HG03432 (cell line): ENCODE measurements at regions not wholly inside any gene's neighbourhood (a gene's known extent, or its start where the extent isn't known, plus 50 kb on each side); places are given as distances from the start of the nearest gene placed in this dataset.
"Not testable (repeated sequence)": the region's sequence is repeated elsewhere in the genome, so short reads cannot be mapped to it uniquely, and the experiment has no call there.

Experiments
- ATAC-seq: cut with Tn5 transposase; IDR thresholded peaks from one replicate; pipeline ENCODE4 v1.9.1; 2021; ENCODE audit warnings: mild to moderate bottlenecking, moderate library complexity; ENCODE audit not compliant: unreplicated experiment

DNA sequence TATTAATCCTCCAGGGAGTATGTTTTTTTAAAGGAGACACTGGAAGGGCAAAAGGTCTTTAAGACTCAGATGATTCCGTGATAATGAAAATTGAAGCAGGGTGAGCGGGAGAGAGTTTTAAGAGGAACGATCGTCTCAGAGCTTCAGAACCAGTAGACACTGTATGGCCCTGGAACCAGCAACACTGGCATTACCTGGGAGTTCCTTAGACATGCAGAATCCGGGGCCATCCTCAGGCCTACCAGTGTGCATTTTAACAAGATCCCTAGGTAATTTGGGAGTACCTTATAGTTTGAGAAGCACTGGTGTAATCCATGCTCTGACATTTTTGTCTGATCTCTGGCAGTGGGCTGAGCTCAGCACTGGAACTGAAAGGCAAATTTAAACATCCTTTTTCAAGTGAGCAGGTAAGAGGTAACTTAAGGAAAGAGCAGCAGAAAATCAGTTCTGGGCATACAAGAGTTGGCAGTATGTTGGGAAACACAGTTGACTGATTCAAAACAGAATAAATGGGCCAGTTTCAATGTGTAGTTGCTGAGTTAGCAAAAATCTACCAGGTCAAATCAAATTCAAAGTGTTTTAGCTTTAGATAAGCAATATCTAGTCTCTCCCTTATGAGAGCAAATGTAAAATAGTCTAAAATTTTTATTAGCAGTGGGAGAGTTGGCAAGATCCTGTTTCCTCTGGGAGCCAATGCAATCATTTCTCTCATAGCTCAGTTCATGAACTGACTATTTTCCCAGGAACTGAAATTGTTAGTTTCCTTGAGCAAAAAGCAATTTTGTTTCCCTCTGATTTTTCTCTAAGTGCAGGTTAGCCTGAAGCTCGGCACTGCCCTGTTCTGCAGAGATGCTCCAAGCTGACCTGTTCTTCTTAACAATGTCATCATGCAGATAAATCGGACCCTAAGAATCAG lies 97.2 kb upstream of the ELMO1 start:
- no peak for ATAC-seq

GRCh38 chr7:37546677-37547076 lies 98.0 kb upstream of the ELMO1 start:
- ATAC-seq: no peak

DNA sequence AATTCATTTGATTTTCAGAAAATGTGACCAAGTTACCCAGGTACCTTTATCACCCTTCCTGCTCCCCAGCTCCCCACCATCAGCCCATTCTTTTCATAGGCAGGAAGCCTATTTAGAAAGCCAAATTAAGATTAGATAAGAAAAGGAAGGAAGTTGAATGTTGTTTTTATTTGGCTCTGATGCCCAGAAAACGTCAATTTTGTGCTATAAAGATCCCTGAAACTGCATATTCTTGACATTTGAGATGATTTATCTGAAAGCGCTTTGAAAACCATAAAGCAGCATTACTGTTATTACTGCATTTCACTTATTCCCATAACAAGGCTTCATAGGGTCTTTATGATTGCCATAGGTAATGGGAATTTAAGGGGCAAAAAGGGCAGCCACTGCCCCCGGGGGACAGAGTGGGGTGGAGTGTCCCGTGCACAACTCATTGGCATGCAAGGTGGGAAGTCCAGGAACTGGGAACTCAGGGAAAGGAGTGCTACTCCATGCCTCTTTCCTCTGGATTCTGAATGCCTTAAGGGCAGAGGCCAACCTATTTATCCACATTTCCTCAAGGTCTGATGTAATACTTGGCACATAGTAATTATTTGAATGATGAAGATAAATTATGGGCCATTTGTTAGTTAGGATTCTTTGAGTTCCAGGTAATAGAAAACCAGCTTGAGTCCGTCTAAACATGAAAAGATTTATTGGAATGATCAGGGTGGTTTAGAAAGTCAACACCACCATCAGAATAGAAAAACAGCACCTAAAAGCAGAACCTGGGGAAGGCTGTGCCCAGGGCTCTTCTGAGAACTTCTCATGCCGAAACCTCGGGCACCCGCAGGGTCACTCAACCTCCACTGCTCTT lies 100.6 kb upstream of the ELMO1 start:
- ATAC-seq: no peak

GRCh38 chr7:37550426-37550825 lies 101.8 kb upstream of the ELMO1 start:
- ATAC-seq: no peak

GRCh38 chr7:37550872-37551271 lies 102.2 kb upstream of the ELMO1 start:
- ATAC-seq: no peak

DNA sequence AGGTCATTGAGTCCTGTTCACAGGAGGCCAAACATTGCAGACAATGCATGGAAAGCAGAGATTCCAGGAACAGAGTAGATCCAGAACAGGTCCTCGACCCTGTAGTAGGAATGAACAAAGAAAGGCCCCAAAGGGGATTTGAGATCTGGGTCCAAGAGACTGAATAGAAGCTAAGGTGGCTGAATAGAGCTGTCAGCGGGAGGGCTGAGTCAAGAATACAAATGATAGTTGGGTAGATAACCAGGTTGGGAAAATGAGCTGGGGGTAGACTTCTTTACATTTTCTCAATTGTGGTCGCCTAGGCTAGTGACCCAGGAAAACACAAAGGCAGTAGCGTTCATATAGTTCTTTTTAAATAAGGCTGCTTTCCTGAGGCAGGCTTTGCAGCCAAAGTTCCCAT lies 103.4 kb upstream of the ELMO1 start:
- ATAC-seq: no peak

- not testable (repeated sequence) for ATAC-seq
Observed at GRCh38 chr7:37552439-37552838, 103.8 kb upstream of the ELMO1 start.

DNA sequence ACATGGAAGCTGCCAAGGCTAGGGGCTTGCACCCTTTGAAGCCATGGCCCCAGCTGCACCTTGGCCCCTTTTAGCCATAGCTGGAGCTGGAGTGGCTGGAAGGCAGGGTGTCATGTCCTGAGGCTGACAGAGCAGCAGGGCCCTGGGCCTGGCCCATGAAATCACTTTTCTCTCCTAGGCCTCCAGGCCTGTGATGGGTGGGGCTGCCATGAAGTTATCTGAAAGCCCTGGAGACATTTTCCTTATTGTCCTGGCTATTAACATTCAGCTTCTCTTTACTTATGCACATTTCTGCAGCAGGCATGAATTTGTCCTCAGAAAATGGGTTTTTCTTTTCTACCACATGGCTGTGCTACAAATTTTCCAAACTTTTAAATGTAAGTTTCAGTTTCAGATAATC lies 106.9 kb upstream of the ELMO1 start:
- ATAC-seq: no peak

DNA sequence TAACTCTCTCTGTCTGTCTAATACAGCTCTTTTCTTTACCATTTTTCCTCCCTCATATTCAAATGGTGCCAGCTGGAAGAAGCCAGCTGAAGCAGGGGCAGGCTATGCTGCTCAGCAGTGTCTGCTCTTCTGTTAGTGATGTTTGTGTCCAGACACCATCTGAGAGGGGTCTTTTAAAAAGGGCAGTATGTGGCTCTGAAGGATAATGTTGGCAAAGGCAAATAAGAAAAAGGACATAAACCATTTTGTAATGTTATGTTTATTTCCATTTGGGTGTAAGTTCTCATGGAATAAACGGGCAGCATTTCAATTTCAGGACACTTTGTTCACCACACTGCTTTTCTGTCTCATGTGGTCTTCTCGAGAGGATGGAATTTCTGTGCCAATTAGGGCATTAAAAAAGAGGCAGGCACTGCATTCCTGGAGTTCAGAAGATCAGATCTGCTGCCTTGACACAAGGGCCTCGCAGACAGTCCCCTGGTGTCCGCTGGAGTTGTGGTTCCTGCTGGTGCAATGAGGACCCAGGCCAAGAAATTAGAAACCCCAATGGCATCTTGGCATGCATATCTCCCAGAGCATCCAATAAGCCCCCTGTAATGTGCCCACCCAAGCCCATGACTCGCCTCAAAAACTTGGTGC lies 109.0 kb upstream of the ELMO1 start:
- ATAC-seq: no peak

DNA sequence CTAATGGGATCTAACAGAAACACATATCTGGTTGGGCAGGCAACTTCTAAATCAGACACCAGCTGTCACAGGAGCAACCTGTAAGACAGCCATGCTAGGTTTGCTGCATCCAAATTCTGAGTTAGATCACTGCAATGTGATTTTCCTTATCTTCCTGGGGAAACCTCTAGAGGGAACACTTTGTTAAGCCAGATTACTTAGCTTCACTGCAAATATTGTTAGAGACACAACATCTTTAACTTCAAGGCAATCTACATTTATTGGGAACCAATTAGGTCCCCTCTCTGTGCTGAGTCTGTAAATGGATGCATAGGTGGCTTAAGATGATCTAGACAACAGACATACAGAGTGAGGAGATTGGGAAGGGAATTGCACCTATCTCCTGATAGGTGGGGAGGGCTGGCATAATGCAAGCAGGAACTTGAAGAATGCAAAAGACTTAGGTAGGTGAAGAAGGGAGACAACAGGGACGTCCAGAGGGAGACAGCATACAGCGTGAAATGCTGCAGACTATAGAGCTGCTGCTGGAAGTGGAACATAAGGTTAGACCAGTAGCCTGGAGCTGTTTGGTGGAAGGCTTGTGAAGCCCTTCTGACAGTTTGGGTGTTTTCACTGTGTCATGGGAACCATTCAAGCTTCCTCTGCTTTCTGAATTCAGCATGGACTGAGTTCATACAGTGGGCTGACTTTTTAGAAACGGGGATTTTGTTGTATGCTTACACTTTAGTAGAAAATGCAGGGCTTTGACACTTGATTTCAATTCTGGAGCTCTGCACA lies 109.8 kb upstream of the ELMO1 start:
- no peak for ATAC-seq

DNA sequence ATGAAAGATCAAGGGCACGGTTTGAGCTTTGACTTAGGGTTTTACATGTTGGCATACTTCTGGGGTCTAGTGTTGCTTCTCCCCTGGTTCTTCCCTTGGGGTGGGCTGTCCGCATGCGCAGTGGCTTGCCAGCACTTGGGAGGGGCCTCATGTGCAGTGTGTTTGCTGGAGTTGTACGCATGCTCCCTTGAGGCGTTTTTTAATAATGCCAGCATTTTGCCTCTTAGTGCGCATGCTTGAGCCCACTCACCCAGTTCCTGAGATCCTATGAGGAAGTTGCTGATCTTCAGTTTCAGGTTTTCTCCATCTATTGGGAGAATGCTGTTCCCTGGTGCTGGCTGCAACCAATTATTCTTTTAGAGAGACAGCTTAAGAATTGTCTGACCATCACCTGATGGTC lies 113.4 kb upstream of the GPR141 start:
- no peak for ATAC-seq

DNA sequence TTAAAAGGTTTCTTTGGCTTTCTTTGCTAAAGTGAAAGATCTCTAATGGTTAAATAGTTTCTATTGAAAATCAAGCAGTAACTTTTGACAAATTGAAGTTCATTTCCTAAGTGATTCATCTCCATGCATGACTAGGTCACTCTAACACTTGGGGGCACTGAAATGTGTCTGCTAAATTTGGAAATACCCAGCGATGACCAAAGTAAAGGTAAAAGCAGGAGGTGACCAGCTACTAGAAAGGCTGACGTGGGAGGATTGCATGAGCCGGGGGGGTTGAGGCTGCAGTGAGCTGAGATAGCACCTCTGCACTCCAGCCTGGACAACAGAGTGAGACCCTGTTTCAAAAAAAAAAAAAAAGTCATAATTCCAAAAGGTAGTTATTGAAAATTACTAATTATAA lies 111.8 kb upstream of the GPR141 start:
- peak; percentile 52 for ATAC-seq

DNA sequence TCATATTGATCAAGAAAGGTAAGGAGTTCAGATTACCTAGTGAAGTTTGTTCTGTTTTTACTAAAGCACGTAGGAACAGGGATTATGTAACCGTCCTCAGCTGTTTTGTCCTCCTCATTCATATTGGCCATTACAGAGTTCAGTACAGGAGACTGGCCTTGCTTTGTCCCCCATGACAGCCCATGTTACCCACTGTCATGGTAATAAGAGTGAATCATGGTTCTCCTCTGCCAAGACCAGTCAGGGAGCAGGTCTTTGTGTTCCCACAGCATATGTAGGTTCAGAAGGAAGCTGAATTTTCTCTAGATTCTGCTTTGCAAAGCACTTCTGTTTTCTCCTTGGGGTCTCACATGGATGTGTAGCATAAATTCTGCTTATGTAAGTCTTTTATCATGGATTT lies 106.2 kb upstream of the GPR141 start:
- no peak for ATAC-seq

- ATAC-seq: no peak
Observed at GRCh38 chr7:37577901-37578300, 105.7 kb upstream of the GPR141 start.

DNA sequence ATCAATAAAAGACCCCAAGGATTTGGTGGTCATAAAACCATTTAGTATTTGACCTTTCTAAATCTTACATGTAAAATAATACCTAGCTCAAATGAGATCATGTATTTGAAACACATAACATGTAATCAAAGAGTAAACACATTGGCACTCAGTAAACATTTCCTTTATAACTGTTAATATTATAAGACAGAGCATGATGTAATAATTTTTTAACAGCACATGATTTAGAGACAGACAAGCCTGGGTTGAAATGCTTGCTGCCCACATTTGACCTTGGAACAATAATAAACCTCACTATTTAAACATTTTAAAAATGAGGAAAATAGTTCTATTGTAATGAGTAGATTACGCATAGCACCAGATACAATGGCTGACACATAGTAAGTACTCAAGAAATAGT lies 105.2 kb upstream of the GPR141 start:
- no peak for ATAC-seq

- ATAC-seq: no peak
Observed at GRCh38 chr7:37580376-37580775, 103.2 kb upstream of the GPR141 start.

DNA sequence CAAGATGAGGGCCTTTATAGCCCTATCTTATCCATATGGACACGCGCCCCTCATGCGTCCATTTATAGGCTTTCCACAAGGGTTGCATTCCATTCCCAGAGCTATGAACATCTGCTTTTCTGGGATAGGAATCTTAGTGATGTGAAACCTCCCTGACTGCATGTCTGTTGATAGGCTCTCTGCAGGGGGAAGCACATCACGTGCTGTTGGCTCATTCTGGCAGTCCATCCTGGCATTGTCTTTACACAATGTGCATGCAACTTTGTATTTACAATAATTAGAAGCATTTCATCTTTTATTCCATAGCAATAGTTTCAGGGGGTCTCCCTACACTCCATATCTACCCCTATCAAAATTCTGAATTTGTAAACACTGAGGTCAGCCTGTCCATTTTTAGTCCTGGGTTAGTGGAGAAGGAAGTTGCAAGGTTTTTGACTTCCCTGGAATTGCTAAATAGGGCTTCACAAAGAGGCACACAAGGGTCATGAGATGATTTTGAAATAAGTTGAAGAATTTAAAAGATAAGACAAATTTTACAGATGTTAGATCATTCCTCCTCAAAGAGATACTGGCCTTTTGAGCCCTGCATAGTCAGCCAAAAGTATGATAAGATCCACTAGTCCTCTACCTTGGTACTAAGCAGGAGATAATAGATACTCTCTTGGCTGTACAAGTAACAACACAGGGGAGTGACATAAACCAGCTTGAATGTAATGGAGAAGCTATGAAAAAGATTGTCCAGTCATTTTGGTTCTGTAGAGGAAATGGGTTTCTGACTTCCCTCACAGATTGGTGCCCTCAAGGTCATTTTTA lies 98.7 kb upstream of the GPR141 start:
- ATAC-seq: not testable (repeated sequence)

- no peak for ATAC-seq
Observed at GRCh38 chr7:37590824-37591223, 92.7 kb upstream of the GPR141 start.

DNA sequence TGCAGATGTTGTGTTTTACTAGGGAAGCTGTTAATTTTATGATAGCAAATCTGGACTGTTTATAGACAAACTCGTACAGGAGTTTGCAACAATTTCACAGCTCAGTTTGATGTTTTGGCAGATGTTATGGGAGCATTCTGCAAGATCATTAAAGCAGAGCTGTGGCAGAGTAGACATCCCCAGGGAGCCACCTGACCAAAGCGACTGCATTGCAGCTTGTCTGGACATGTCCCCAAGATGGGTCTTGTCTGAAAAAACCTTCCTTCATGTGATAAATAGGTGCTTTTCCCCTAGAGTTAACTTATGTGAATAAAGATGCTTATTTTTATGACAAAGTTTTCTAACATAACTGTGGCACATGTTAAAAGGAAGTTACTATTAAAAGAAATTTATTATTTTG lies 91.2 kb upstream of the GPR141 start:
- ATAC-seq: peak; percentile 51

- no peak for ATAC-seq
Observed at GRCh38 chr7:37594602-37595001, 89.0 kb upstream of the GPR141 start.
